ENCODE measurements at regions not wholly inside any gene's neighbourhood (a gene's known extent, or its start where the extent isn't known, plus 50 kb on each side); places are given as distances from the start of the nearest gene placed in this dataset.
"Not testable (repeated sequence)": the region's sequence is repeated elsewhere in the genome, so short reads cannot be mapped to it uniquely, and the experiment has no call there.

DNA sequence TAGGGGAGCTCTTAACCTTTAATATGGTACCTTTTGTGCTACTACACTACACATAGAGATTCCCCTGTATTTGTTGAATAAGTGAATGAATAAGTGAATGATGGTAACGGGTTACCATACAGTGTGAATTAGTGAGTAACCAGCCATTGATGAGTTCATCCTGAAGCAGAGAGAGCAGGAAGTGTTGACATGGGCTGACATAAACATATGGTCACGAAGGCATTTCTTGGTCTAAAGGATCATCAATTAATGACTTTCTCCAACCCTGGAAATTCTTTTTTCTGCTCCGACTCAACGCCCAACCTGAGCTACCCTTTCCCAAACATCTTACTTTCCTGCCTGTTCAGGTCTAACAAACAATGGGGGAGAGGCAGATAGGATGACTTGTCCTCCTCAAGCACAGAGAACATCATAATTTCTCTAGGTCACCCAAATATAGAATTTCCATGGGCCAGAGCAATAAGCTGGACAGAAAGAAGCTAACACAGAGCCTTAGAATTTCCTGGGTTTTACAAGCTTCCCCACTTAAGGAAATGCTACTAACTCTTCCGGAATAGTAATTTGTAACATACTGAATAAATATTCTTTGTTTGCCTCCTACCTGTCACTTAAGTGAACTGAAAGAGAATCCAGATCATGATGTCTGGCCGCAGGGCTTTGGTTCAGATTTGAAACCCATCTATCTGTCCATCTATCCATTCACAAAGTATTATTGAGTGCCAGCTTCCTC is 114.7 kb upstream of the NGF start:
- Histone ChIP-seq H3K27ac (no peak overlapping the region), H3K4me3 (no peak overlapping the region)
- DNase-seq (ENCODE audit: low spot score): no peak
- TF ChIP-seq, protein P1, sequence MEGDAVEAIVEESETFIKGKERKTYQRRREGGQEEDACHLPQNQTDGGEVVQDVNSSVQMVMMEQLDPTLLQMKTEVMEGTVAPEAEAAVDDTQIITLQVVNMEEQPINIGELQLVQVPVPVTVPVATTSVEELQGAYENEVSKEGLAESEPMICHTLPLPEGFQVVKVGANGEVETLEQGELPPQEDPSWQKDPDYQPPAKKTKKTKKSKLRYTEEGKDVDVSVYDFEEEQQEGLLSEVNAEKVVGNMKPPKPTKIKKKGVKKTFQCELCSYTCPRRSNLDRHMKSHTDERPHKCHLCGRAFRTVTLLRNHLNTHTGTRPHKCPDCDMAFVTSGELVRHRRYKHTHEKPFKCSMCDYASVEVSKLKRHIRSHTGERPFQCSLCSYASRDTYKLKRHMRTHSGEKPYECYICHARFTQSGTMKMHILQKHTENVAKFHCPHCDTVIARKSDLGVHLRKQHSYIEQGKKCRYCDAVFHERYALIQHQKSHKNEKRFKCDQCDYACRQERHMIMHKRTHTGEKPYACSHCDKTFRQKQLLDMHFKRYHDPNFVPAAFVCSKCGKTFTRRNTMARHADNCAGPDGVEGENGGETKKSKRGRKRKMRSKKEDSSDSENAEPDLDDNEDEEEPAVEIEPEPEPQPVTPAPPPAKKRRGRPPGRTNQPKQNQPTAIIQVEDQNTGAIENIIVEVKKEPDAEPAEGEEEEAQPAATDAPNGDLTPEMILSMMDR (IDR thresholded peaks at IDR 0.05): no peak

DNA sequence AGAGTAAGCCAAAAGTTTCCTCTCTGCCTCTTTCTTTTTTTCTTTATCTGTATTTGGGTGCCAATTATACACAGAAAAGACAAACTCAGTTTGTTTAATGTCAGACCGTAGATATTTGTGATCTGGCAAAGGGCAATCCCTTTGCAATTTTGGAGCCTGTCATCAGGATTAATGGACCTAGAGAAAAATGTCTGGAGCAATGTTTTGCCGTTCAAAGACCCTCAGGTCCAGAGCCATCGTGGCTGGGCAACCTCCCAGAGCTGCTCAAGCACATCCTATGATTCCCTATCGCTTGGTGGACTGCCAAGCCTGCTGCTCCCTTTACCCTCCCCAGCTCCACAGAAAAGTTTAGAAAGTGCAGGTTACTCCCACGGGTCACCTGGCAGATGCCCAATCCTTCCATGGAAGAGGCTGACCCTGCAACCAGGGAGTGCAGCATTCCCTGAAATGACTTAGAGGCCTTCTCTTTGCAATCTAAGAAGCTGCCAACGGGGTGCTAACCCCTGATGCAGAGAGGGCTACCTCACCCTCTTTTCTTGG is 112.5 kb upstream of the NGF start:
- DNase-seq (ENCODE audit: low spot score): no peak
- Histone ChIP-seq H3K27ac (no peak overlapping the region), H3K4me3 (no peak overlapping the region)
- TF ChIP-seq, protein P1 (IDR thresholded peaks at IDR 0.05): no peak

DNA sequence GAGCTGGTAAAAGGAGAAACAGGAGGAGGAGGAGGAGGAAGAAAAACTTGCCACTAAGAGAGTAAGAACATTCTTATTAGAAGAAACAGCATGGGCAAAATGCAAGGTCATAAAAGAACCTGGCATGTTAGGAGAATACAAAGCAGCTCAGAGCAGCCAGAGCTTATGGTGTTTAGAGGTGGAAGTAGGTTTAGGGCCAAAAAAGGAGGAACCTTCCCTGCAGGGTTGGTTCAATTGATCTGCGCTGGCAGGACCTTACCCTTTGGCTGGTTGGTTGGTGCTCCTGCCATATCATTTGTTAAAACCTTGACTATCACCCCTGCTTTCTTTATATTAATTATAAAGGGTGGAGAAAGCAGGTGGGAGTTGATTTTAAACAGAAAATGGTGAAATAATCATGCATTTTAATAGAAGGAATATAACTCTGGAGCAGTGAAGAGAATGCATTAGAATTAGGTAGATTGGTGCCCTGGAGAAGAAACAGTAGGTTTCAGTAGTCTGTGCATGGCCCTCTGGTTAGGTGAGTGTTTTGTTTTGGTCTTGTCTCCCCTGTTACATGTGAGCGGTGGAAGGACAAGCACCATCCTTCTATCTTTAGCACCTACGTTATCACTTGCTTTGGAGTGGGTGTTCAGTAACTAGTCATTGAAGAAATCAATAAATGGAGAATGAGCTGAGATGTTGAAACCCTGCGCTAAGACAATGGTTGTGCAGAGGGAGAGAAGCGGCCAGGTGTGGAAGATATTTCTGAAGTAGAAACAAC is 110.4 kb upstream of the NGF start:
- DNase-seq (ENCODE audit: low spot score): no peak
- TF ChIP-seq, protein P1 (IDR thresholded peaks at IDR 0.05): no peak

DNA sequence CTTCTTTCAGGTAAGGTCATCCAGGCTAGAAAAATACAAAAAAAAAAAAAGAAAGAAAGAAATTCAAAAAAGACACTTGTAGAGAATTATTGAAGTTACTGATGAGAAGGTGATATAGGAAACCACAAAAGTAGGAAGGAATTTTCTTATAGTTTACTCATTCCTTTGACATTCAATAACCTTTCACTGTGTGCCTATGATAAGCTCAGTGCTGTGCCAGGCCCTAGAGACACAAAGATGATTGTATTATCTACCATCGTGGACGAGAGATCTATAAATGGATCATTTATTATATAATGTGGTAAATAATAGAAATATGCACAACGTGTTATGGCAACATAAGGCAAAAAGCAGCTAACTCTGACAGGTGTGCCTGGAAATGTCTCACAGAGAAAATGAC is 109.6 kb upstream of the NGF start:
- no peak overlapping the region for H3K4me3 ChIP-seq
- TF ChIP-seq, protein P1 (IDR thresholded peaks at IDR 0.05): no peak
- DNase-seq (ENCODE audit: low spot score): no peak
- H3K27ac ChIP-seq: no peak overlapping the region

More for the DNA sequence above, 110.4 kb upstream of the NGF start:
- Histone ChIP-seq H3K27ac (no peak overlapping the region), H3K4me3 (no peak overlapping the region)

DNA sequence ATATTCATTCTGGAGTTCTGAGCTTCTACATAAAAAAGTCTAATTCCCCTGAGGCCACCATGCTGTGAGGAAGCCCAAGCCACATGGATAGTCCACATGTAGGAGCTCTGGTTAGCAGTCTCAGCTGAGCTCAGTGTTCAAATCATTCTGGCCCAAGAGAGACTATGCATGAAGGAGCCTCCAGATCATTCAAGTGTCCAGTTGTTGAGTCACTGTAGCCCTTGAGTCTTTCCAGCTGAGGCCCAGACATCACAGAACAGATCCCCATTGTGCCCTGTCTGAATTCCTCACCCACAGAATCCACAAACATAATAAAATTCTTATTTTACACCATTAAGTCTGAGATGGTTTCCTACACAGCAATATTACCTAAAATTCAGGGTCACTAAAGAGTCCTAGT is 107.0 kb upstream of the NGF start:
- TF ChIP-seq, protein P1 (IDR thresholded peaks at IDR 0.05): no peak
- Histone ChIP-seq H3K4me3 (no peak overlapping the region), H3K27ac (no peak overlapping the region)
- DNase-seq (ENCODE audit: low spot score): no peak

DNA sequence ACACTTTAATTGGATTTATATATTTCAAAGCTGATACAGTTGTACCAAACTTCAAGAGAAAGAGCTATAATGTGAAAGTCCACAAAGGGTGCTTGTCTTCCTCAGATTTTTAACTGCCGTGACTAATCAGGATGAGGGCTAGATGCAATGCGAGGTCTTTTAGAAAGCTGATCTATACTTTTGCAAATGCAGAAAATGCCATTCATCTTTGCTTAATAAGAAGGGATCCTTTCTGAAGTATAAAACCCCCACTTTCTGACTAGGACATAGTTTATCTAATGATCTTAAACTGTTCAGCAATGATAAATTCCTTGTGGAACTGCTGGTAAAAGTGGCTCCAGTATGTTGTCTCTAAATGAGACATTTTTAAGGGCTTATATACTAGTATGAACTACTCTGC is 102.7 kb upstream of the NGF start:
- no peak overlapping the region for H3K4me3 ChIP-seq
- no peak overlapping the region for H3K27ac ChIP-seq
- TF ChIP-seq, protein P1 (IDR thresholded peaks at IDR 0.05): no peak
- no peak for DNase-seq (ENCODE audit: low spot score)

DNA sequence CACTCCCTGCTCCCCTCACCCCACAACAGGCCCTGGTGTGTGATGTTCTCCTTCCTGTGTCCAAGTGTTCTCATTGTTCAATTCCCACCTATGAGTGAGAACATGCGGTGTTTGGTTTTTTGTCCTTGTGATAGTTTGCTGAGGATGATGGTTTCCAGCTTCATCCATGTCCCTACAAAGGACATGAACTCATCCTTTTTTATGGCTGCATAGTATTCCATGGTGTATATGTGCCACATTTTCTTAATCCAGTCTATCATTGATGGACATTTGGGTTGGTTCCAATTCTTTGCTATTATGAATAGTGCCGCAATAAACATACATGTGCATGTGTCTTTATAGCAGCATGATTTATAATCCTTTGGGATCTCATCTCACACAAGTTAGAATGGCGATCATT is 101.5 kb upstream of the NGF start:
- DNase-seq (ENCODE audit: low spot score); H3K4me3 ChIP-seq; H3K27ac ChIP-seq: not testable (repeated sequence)

All from coronary artery (tissue), 2 donors.